ENCODE measurements at regions not wholly inside any gene's neighbourhood (a gene's known extent, or its start where the extent isn't known, plus 50 kb on each side); places are given as distances from the start of the nearest gene placed in this dataset.

GRCh38 chr10:31213959-31214358, 105.1 kb upstream of the ZEB1 start:
- 7% methylated on average over 1 of the region's 1 CpG for WGBS (ENCODE audit: low lambda C conversion rate)
- in situ Hi-C loops (cut with HindIII; ENCODE audit: extremely low pct_ligation_motif_present, low pct_unique_long_range_greater_than_20kb) = no loop called here
- CTCF ChIA-PET (ENCODE audit: low intra/inter-chr PET ratio, low total read pairs) = no interaction called here

GRCh38 chr10:31215052-31215451, 104.0 kb upstream of the ZEB1 start:
- H3K36me3 ChIP-seq (replicated peaks in 1 of 2; ENCODE audit: control insufficient read depth in 1 of 2, insufficient read depth in 2 of 2, low read length in 2 of 2) = no peaks in the 10 kb centered on the region
- H3K9me3 ChIP-seq (ENCODE audit: low read length) = no peaks in the 10 kb centered on the region
- CTCF ChIA-PET (ENCODE audit: low intra/inter-chr PET ratio, low total read pairs) = no interaction called here
- H2AFZ ChIP-seq (ENCODE audit: low read length) = no peak overlapping the region
- H3K79me2 ChIP-seq (ENCODE audit: insufficient read depth, low read length) = no peaks in the 10 kb centered on the region
- FAIRE-seq (no peak), ATAC-seq (no peak), DNase-seq (ENCODE audit: low spot score) (no peak)
- POLR2A ChIA-PET = no interaction called here
- in situ Hi-C loops (cut with HindIII; ENCODE audit: extremely low pct_ligation_motif_present, low pct_unique_long_range_greater_than_20kb) (no loop called here), intact Hi-C loops (cut with micrococcal nuclease; ENCODE audit: unreplicated experiment) (no loop called here)
- H3K9ac ChIP-seq (ENCODE audit: insufficient read depth, low read depth, low read length) = no peak overlapping the region
- no peak overlapping the region for H3K4me3 ChIP-seq (replicated peaks in 1 of 3; ENCODE audit: insufficient read depth in 1 of 3, low read depth in 2 of 3, low read length in 3 of 3)
- no peaks in the 10 kb centered on the region for H4K20me1 ChIP-seq (ENCODE audit: insufficient read depth, low read length)
- no peak overlapping the region for H3K4me2 ChIP-seq (ENCODE audit: low read depth, low read length)
- WGBS (ENCODE audit: low lambda C conversion rate) = 26% methylated on average over 2 of the region's 2 CpGs
- no peaks in the 10 kb centered on the region for H3K4me1 ChIP-seq (ENCODE audit: insufficient read depth, low read length)
- BruUV-seq (replicated peaks) = no TSS peak
- H3K27me3 ChIP-seq (ENCODE audit: control insufficient read depth in 1 of 2, insufficient read depth in 2 of 2, low read length in 2 of 2) = peaks cover 2 to 24% of the 10 kb centered on the region in 2 experiments; a peak in 4 of 5 replicates
- H3K27ac ChIP-seq (ENCODE audit: extremely low read length, insufficient read depth, low read length) = no peak overlapping the region
- TF ChIP-seq ATF3 (CRISPR knock-in tag; IDR thresholded peaks at IDR 0.05) (no peak), MIXL1 (CRISPR knock-in tag; IDR thresholded peaks at IDR 0.05) (no peak), NFYB (CRISPR knock-in tag; IDR thresholded peaks at IDR 0.05) (no peak), ZIK1 (CRISPR knock-in tag; IDR thresholded peaks at IDR 0.05; ENCODE audit: borderline replicate concordance, low read depth) (no peak), U2AF1 (optimal IDR thresholded peaks at IDR 0.05; ENCODE audit: low read depth, low read length) (no peak), ZNF740 (CRISPR knock-in tag; IDR thresholded peaks at IDR 0.05) (no peak), KLF13 (CRISPR knock-in tag; IDR thresholded peaks at IDR 0.05) (no peak), RFX1 (IDR thresholded peaks at IDR 0.05) (no peak), HOXA9 (CRISPR knock-in tag; IDR thresholded peaks at IDR 0.05; ENCODE audit: borderline replicate concordance) (no peak), U2AF2 (IDR thresholded peaks at IDR 0.05; ENCODE audit: low read depth, low read length) (no peak), NFKBIZ (CRISPR knock-in tag; IDR thresholded peaks at IDR 0.05) (no peak), ZSCAN30 (CRISPR knock-in tag; IDR thresholded peaks at IDR 0.05) (no peak), ZNF143 (CRISPR knock-in tag; IDR thresholded peaks at IDR 0.05) (no peak), AGO2 (optimal IDR thresholded peaks at IDR 0.05; ENCODE audit: low read depth, low read length) (no peak), KMT2B (CRISPR knock-in tag; IDR thresholded peaks at IDR 0.05) (no peak), PREB (CRISPR knock-in tag; IDR thresholded peaks at IDR 0.05) (no peak), SATB2 (CRISPR knock-in tag; IDR thresholded peaks at IDR 0.05) (no peak), ZBTB37 (CRISPR knock-in tag; IDR thresholded peaks at IDR 0.05) (no peak)

More at GRCh38 chr10:31213959-31214358, 105.1 kb upstream of the ZEB1 start:
- no peak for TF ChIP-seq ELF3 (CRISPR knock-in tag; IDR thresholded peaks at IDR 0.05)
- no peak for TF ChIP-seq FOXO1 (CRISPR knock-in tag; IDR thresholded peaks at IDR 0.05)
- 0 out of 2 replicates have a peak, but pooled peaks have one; percentile 19 for TF ChIP-seq ATF7 (IDR thresholded peaks at IDR 0.05)
- TF ChIP-seq ATF7 (CRISPR knock-in tag; IDR thresholded peaks at IDR 0.05) = no peak
- DNase-seq (ENCODE audit: low spot score) = no peak
- Histone ChIP-seq H3K9ac (ENCODE audit: insufficient read depth, low read depth, low read length) (no peak overlapping the region), H3K27ac (ENCODE audit: extremely low read length, insufficient read depth, low read length) (no peak overlapping the region), H4K20me1 (ENCODE audit: insufficient read depth, low read length) (no peaks in the 10 kb centered on the region), H3K79me2 (ENCODE audit: insufficient read depth, low read length) (no peaks in the 10 kb centered on the region), H3K4me1 (ENCODE audit: insufficient read depth, low read length) (no peaks in the 10 kb centered on the region), H3K36me3 (replicated peaks in 1 of 2; ENCODE audit: control insufficient read depth in 1 of 2, insufficient read depth in 2 of 2, low read length in 2 of 2) (no peaks in the 10 kb centered on the region), H3K9me3 (ENCODE audit: low read length) (no peaks in the 10 kb centered on the region), H2AFZ (ENCODE audit: low read length) (no peak overlapping the region), H3K27me3 (ENCODE audit: control insufficient read depth in 1 of 2, insufficient read depth in 2 of 2, low read length in 2 of 2) (peaks cover 2 to 29% of the 10 kb centered on the region in 2 experiments; a peak in 4 of 5 replicates), H3K4me3 (replicated peaks in 1 of 3; ENCODE audit: insufficient read depth in 1 of 3, low read depth in 2 of 3, low read length in 3 of 3) (no peak overlapping the region), H3K4me2 (ENCODE audit: low read depth, low read length) (no peak overlapping the region)
- BruUV-seq (replicated peaks) = no TSS peak
- POLR2A ChIA-PET = no interaction called here
- no peak for FAIRE-seq
- no peak for ATAC-seq
- intact Hi-C loops (cut with micrococcal nuclease; ENCODE audit: unreplicated experiment) = no loop called here
